CD14-positive monocyte (primary cell): ENCODE measurements at regions not wholly inside any gene's neighbourhood (a gene's known extent, or its start where the extent isn't known, plus 50 kb on each side); places are given as distances from the start of the nearest gene placed in this dataset.

Experiments used
- DNase-seq, 3 donors: peaks; one replicate each; pipeline ENCODE4 v3.0.0-alpha.2; 2011 to 2022
- H2AFZ ChIP-seq: 2 replicates; pipeline ENCODE4 v1.6.0; 2012; ENCODE audit warnings: mild to moderate bottlenecking, low read depth, low read length, inconsistent platforms; ENCODE audit not compliant: insufficient read depth, poor library complexity, severe bottlenecking
- H3K27ac ChIP-seq, 2 donors: 1 replicate in 1 of 2; 2 replicates in 1 of 2; pipeline ENCODE4 v1.5.1; 2012 to 2013; ENCODE audit warnings: low read length in 2 of 2, control low read depth in 1 of 2, inconsistent platforms in 1 of 2, low read depth in 1 of 2, mild to moderate bottlenecking in 1 of 2
- H3K27me3 ChIP-seq, 2 donors: one replicate each; pipeline versions ENCODE4 v1.6.0 to v1.6.1; 2011 to 2013; ENCODE audit warnings: low read length in 2 of 2; ENCODE audit not compliant: control insufficient read depth in 2 of 2, insufficient read depth in 2 of 2
- H3K36me3 ChIP-seq, 2 donors: replicated peaks in 1 of 2; 1 replicate in 1 of 2; 2 replicates in 1 of 2; pipeline versions ENCODE4 v1.5.1 to v1.6.1; 2012 to 2013; ENCODE audit warnings: low read length in 2 of 2, control low read depth in 1 of 2, inconsistent platforms in 1 of 2, mild to moderate bottlenecking in 1 of 2; ENCODE audit not compliant: insufficient read depth in 2 of 2, control insufficient read depth in 1 of 2
- H3K4me1 ChIP-seq, 2 donors: 1 replicate in 1 of 2; 2 replicates in 1 of 2; pipeline versions ENCODE4 v1.5.1 to v1.6.1; 2012 to 2013; ENCODE audit warnings: low read length in 2 of 2, control low read depth in 1 of 2, inconsistent platforms in 1 of 2, mild to moderate bottlenecking in 1 of 2, moderate library complexity in 1 of 2; ENCODE audit not compliant: insufficient read depth in 2 of 2, control insufficient read depth in 1 of 2
- H3K4me2 ChIP-seq: replicated peaks from 2 replicates; pipeline ENCODE3; 2012; ENCODE audit warnings: low read length, moderate library complexity, mild to moderate bottlenecking; ENCODE audit not compliant: poor library complexity, severe bottlenecking; ENCODE audit errors: extremely low read depth
- H3K4me3 ChIP-seq, 3 experiments: fragments of 200-600 bp in 1 of 3; sonication (generic) in 1 of 3; replicated peaks in 1 of 3; 1 replicate in 2 of 3; 2 replicates in 1 of 3; pipeline ENCODE4 v1.5.1; 2011 to 2013; ENCODE audit warnings: low read length in 3 of 3, mild to moderate bottlenecking in 3 of 3, control low read depth in 2 of 3, low read depth in 2 of 3, inconsistent platforms in 1 of 3, moderate library complexity in 1 of 3
- H3K79me2 ChIP-seq: 2 replicates; pipeline ENCODE4 v1.6.0; 2012; ENCODE audit warnings: mild to moderate bottlenecking, control low read depth, inconsistent platforms, low read length, moderate library complexity; ENCODE audit not compliant: insufficient read depth
- H3K9ac ChIP-seq: 2 replicates; pipeline ENCODE4 v1.6.0; 2017; ENCODE audit warnings: low read length, mild to moderate bottlenecking; ENCODE audit not compliant: insufficient read depth, poor library complexity, severe bottlenecking
- H3K9me3 ChIP-seq, 2 donors: replicated peaks in 1 of 2; 1 replicate in 1 of 2; 2 replicates in 1 of 2; pipeline versions ENCODE4 v1.5.1 to v1.6.1; 2012 to 2013; ENCODE audit warnings: low read length in 2 of 2, control low read depth in 1 of 2; ENCODE audit not compliant: control insufficient read depth in 1 of 2, insufficient read depth in 1 of 2
- H4K20me1 ChIP-seq: 2 replicates; pipeline ENCODE4 v1.6.0; 2012; ENCODE audit warnings: mild to moderate bottlenecking, low read length, control low read depth, moderate library complexity; ENCODE audit not compliant: insufficient read depth
- H3K27ac Mint-ChIP-seq, 7 donors: one replicate each; pipeline ENCODE4 v1.8.0; 2020; ENCODE audit warnings: mild to moderate bottlenecking in 7 of 7, mixed read lengths in 7 of 7, moderate library complexity in 6 of 7, inconsistent platforms in 2 of 7
- H3K27me3 Mint-ChIP-seq, 3 donors: one replicate each; pipeline ENCODE4 v1.8.0; 2021 to 2022; ENCODE audit warnings: low read depth in 3 of 3, mild to moderate bottlenecking in 3 of 3, mixed read lengths in 3 of 3, moderate library complexity in 3 of 3, inconsistent platforms in 1 of 3
- H3K36me3 Mint-ChIP-seq, 2 donors: one replicate each; pipeline ENCODE4 v1.8.0; 2020; ENCODE audit warnings: mixed read lengths in 2 of 2, inconsistent platforms in 1 of 2, mild to moderate bottlenecking in 1 of 2
- H3K4me1 Mint-ChIP-seq: one replicate; pipeline ENCODE4 v1.8.0; 2020; ENCODE audit warnings: mild to moderate bottlenecking, mixed read lengths
- H3K4me3 Mint-ChIP-seq, 2 donors: one replicate each; pipeline ENCODE4 v1.8.0; 2020; ENCODE audit warnings: mild to moderate bottlenecking in 2 of 2, mixed read lengths in 2 of 2, moderate library complexity in 1 of 2
- H3K9me3 Mint-ChIP-seq, 7 donors: one replicate each; pipeline ENCODE4 v1.8.0; 2020 to 2022; ENCODE audit warnings: mixed read lengths in 7 of 7, mild to moderate bottlenecking in 6 of 7, moderate library complexity in 6 of 7, inconsistent platforms in 2 of 7
- CTCF ChIP-seq: fragments of 200-600 bp; IDR thresholded peaks from one replicate; pipeline ENCODE4 v1.8.0; 2022; ENCODE audit warnings: antibody characterized with exemption, mild to moderate bottlenecking
- WGBS: methylation state at CpG from one replicate; pipeline ENCODE4 v1.1.5; 2013; ENCODE audit warnings: missing lambda C conversion rate; ENCODE audit not compliant: insufficient coverage; 5-methylcytosine and 5-hydroxymethylcytosine counted together
- intact Hi-C, 2 donors: fragments of 100-400 bp; cut with micrococcal nuclease; formaldehyde crosslinking; loops; one replicate each; pipeline versions ENCODE4 v1.15.0 to v1.15.1; 2023

- no peaks in the 10 kb centered on the region for H3K4me1 Mint-ChIP-seq
- H3K27me3 Mint-ChIP-seq = peaks cover 0 to 3% (median 0%) of the 10 kb centered on the region in 3 donors
- Histone ChIP-seq H3K9me3 (no peaks in the 10 kb centered on the region), H3K9ac (no peak overlapping the region), H3K4me2 (no peak overlapping the region), H4K20me1 (no peaks in the 10 kb centered on the region), H3K27me3 (no peaks in the 10 kb centered on the region), H3K27ac (no peak overlapping the region), H3K79me2 (no peaks in the 10 kb centered on the region), H3K4me1 (no peaks in the 10 kb centered on the region), H3K4me3 (no peak overlapping the region), H3K36me3 (no peaks in the 10 kb centered on the region), H2AFZ (no peak overlapping the region)
- no peaks in the 10 kb centered on the region for H3K36me3 Mint-ChIP-seq
- WGBS = 90% methylated on average over 7 of the region's 8 CpGs
- no peaks in the 10 kb centered on the region for H3K9me3 Mint-ChIP-seq
- TF ChIP-seq CTCF = no peak
- intact Hi-C loops = no loop called here
- H3K4me3 Mint-ChIP-seq = no peak overlapping the region
- H3K27ac Mint-ChIP-seq = no peak overlapping the region
- DNase-seq = no peak
Measured at GRCh38 chr5:4873652-4874051, 266.5 kb upstream of the ADAMTS16 start.

- no peaks in the 10 kb centered on the region for H3K9me3 ChIP-seq
- DNase-seq = no peak
- H3K36me3 ChIP-seq = no peaks in the 10 kb centered on the region
- Mint-ChIP-seq H3K36me3 (no peaks in the 10 kb centered on the region), H3K4me3 (no peak overlapping the region), H3K27ac (no peak overlapping the region), H3K27me3 (peaks cover 0 to 3% (median 0%) of the 10 kb centered on the region in 3 donors), H3K4me1 (no peaks in the 10 kb centered on the region), H3K9me3 (no peaks in the 10 kb centered on the region)
- no peak overlapping the region for H3K27ac ChIP-seq
- no peak for TF ChIP-seq CTCF
- H3K4me3 ChIP-seq = no peak overlapping the region
- no peak overlapping the region for H3K4me2 ChIP-seq
- no peaks in the 10 kb centered on the region for H3K79me2 ChIP-seq
- no peaks in the 10 kb centered on the region for H4K20me1 ChIP-seq
- 94% methylated on average over 5 of the region's 10 CpGs for WGBS
- no peak overlapping the region for H3K9ac ChIP-seq
- no peak overlapping the region for H2AFZ ChIP-seq
- intact Hi-C loops = no loop called here
- H3K4me1 ChIP-seq = no peaks in the 10 kb centered on the region
- H3K27me3 ChIP-seq = no peaks in the 10 kb centered on the region
Measured at GRCh38 chr5:4874097-4874496, 266.0 kb upstream of the ADAMTS16 start.
